ENCODE measurements at regions not wholly inside any gene's neighbourhood (a gene's known extent, or its start where the extent isn't known, plus 50 kb on each side); places are given as distances from the start of the nearest gene placed in this dataset.
"Not testable (repeated sequence)": the region's sequence is repeated elsewhere in the genome, so short reads cannot be mapped to it uniquely, and the experiment has no call there.

GRCh38 chr6:11932892-11933291 is 79.2 kb upstream of the HIVEP1 start:
- TF ChIP-seq POLR2A (IDR thresholded peaks at IDR 0.05; ENCODE audit: low read length); GATA1 (IDR thresholded peaks at IDR 0.05; ENCODE audit: low read depth, low read length): not testable (repeated sequence)

All from erythroblast (primary cell).